Smooth muscle cell (in vitro differentiated cells): ENCODE measurements at regions not wholly inside any gene's neighbourhood (a gene's known extent, or its start where the extent isn't known, plus 50 kb on each side); places are given as distances from the start of the nearest gene placed in this dataset.

Source experiments
- DNase-seq: peaks from one replicate; lab custom pipeline; 2025; ENCODE audit not compliant: unreplicated experiment; lab: John Stamatoyannopoulos, UW
- H2AFZ ChIP-seq: fragments of 200-600 bp; sonication (generic); 2 replicates; pipeline ENCODE4 v1.6.0; 2016; ENCODE audit warnings: antibody characterized with exemption, low read depth, mild to moderate bottlenecking
- H3F3A ChIP-seq: fragments of 200-600 bp; sonication (generic); 2 replicates; pipeline ENCODE4 v1.6.0; 2017; ENCODE audit warnings: antibody characterized with exemption, low read depth
- H3K27ac ChIP-seq: fragments of 200-600 bp; sonication (generic); 2 replicates; pipeline ENCODE4 v1.5.1; 2016; ENCODE audit warnings: low read depth, mild to moderate bottlenecking
- H3K27me3 ChIP-seq: fragments of 200-600 bp; sonication (generic); 2 replicates; pipeline ENCODE4 v1.6.1; 2016; ENCODE audit warnings: low read depth, mild to moderate bottlenecking
- H3K36me3 ChIP-seq: fragments of 200-600 bp; sonication (generic); 2 replicates; pipeline ENCODE4 v1.5.1; 2016; ENCODE audit warnings: low read depth
- H3K4me1 ChIP-seq: fragments of 200-600 bp; sonication (generic); 2 replicates; pipeline ENCODE4 v1.5.1; 2016; ENCODE audit warnings: low read depth
- H3K4me2 ChIP-seq: fragments of 200-600 bp; sonication (generic); 2 replicates; pipeline ENCODE4 v1.6.0; 2016; ENCODE audit warnings: mild to moderate bottlenecking
- H3K4me3 ChIP-seq: fragments of 200-600 bp; sonication (generic); 2 replicates; pipeline ENCODE4 v1.5.1; 2016; ENCODE audit warnings: mild to moderate bottlenecking
- H3K79me2 ChIP-seq: fragments of 200-600 bp; sonication (generic); 2 replicates; pipeline ENCODE4 v1.6.0; 2016; ENCODE audit warnings: low read depth, mild to moderate bottlenecking
- H3K9ac ChIP-seq: fragments of 200-600 bp; sonication (generic); 2 replicates; pipeline ENCODE4 v1.6.0; 2016; ENCODE audit warnings: low read depth
- H3K9me3 ChIP-seq: fragments of 200-600 bp; sonication (generic); replicated peaks from 2 replicates; pipeline ENCODE4 v1.5.1; 2016; ENCODE audit warnings: low read depth
- H4K20me1 ChIP-seq: fragments of 200-600 bp; sonication (generic); 2 replicates; pipeline ENCODE4 v1.6.0; 2016; ENCODE audit warnings: low read depth
- CTCF ChIP-seq: fragments of 200-600 bp; sonication (generic); IDR thresholded peaks from 2 replicates; pipeline ENCODE4 v1.5.1; 2017; ENCODE audit warnings: borderline replicate concordance, mild to moderate bottlenecking, antibody characterized with exemption; ENCODE audit not compliant: insufficient read depth, poor library complexity, severe bottlenecking
- WGBS: methylation state at CpG from one replicate; pipeline ENCODE4 v1.1.7; 2016; ENCODE audit warnings: low lambda C conversion rate; 5-methylcytosine and 5-hydroxymethylcytosine counted together

GRCh38 chr10:105598207-105598606 is 957.1 kb downstream of the SORCS3 start:
- TF ChIP-seq CTCF, result no peak
- no peaks in the 10 kb centered on the region for H3K9me3 ChIP-seq
- no peaks in the 10 kb centered on the region for H3F3A ChIP-seq
- no peaks in the 10 kb centered on the region for H3K79me2 ChIP-seq
- H3K4me2 ChIP-seq, result no peak overlapping the region
- DNase-seq, result no peak
- WGBS, result 68% methylated on average over 1 of the region's 1 CpG
- no peak overlapping the region for H2AFZ ChIP-seq
- H4K20me1 ChIP-seq, result no peaks in the 10 kb centered on the region
- no peaks in the 10 kb centered on the region for H3K4me1 ChIP-seq
- H3K36me3 ChIP-seq, result no peaks in the 10 kb centered on the region
- H3K4me3 ChIP-seq, result no peak overlapping the region
- H3K27ac ChIP-seq, result no peak overlapping the region
- no peak overlapping the region for H3K9ac ChIP-seq
- no peaks in the 10 kb centered on the region for H3K27me3 ChIP-seq

GRCh38 chr10:105597312-105597711 is 956.2 kb downstream of the SORCS3 start:
- WGBS, result 93% methylated on average over 1 of the region's 1 CpG
- no peak for DNase-seq
- Histone ChIP-seq H4K20me1 (no peaks in the 10 kb centered on the region), H3K4me3 (no peak overlapping the region), H3K27me3 (no peaks in the 10 kb centered on the region), H3K27ac (no peak overlapping the region), H3K4me1 (no peaks in the 10 kb centered on the region), H3K4me2 (no peak overlapping the region), H3K36me3 (no peaks in the 10 kb centered on the region), H3K79me2 (no peaks in the 10 kb centered on the region), H2AFZ (no peak overlapping the region), H3K9me3 (no peaks in the 10 kb centered on the region), H3K9ac (no peak overlapping the region), H3F3A (no peaks in the 10 kb centered on the region)
- no peak for TF ChIP-seq CTCF

GRCh38 chr10:105596749-105597148 is 955.7 kb downstream of the SORCS3 start:
- H3K36me3 ChIP-seq, result no peaks in the 10 kb centered on the region
- H3K4me3 ChIP-seq, result no peak overlapping the region
- no peaks in the 10 kb centered on the region for H4K20me1 ChIP-seq
- no peak overlapping the region for H2AFZ ChIP-seq
- no peaks in the 10 kb centered on the region for H3K79me2 ChIP-seq
- no peak overlapping the region for H3K4me2 ChIP-seq
- H3K27me3 ChIP-seq, result no peaks in the 10 kb centered on the region
- no peak for DNase-seq
- no peak overlapping the region for H3K9ac ChIP-seq
- no peak for TF ChIP-seq CTCF
- H3K27ac ChIP-seq, result no peak overlapping the region
- no peaks in the 10 kb centered on the region for H3K4me1 ChIP-seq
- WGBS, result 76% methylated on average over 3 of the region's 3 CpGs
- H3K9me3 ChIP-seq, result no peaks in the 10 kb centered on the region
- no peaks in the 10 kb centered on the region for H3F3A ChIP-seq

- no peaks in the 10 kb centered on the region for H3F3A ChIP-seq
- no peak overlapping the region for H3K4me2 ChIP-seq
- 85% methylated on average over 2 of the region's 2 CpGs for WGBS
- no peak for TF ChIP-seq CTCF
- H3K27ac ChIP-seq, result no peak overlapping the region
- no peaks in the 10 kb centered on the region for H3K9me3 ChIP-seq
- DNase-seq, result no peak
- no peak overlapping the region for H3K4me3 ChIP-seq
- H4K20me1 ChIP-seq, result no peaks in the 10 kb centered on the region
- H3K79me2 ChIP-seq, result no peaks in the 10 kb centered on the region
- no peak overlapping the region for H3K9ac ChIP-seq
- H3K36me3 ChIP-seq, result no peaks in the 10 kb centered on the region
- H2AFZ ChIP-seq, result no peak overlapping the region
- H3K27me3 ChIP-seq, result no peaks in the 10 kb centered on the region
- H3K4me1 ChIP-seq, result no peaks in the 10 kb centered on the region
Observed at GRCh38 chr10:105594296-105594695, 953.2 kb downstream of the SORCS3 start.
